ENCODE measurements at regions not wholly inside any gene's neighbourhood (a gene's known extent, or its start where the extent isn't known, plus 50 kb on each side); places are given as distances from the start of the nearest gene placed in this dataset.

DNA sequence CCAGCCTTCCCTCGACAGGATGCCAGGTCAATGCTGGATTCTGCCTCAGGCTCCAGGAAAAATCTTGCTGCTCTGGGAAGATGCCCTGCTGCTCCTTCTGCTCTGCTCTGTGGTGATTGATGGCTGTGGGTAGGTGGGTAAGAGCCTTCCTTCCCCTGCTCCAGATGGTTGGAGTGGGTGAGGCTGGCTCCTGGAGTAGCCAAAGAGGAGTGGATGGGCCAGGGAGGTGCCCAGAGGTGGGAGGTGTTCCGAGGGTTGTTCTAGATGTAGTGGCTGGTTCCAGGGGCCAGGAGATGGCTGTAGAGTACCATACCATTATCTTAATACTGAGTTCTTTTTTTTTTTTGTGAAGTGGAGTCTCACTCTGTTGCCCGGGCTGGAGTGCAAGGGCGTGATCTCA lies 99.6 kb upstream of the THY1 start:
- peaks cover 3% of the 10 kb centered on the region for H3K9me3 Mint-ChIP-seq (ENCODE audit: unreplicated experiment)

DNA sequence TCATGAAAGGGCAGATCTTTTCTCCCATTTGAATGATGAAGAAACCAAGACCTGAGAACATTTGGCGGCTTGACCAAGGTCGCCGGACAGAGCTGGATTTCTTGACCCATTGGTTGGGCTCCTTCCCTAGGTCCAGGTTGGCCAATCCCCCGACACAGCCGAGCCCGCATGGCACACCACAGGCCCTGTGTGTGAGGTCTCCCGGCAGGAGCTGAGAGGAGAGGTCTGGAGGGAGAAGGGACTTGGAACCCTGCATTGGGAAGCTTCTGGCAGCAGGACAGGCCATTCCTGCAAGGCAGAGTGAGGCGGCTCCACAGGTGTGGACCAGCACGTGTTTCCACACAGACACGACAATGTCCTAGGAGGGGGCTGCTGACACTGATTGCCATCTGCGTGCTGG lies 98.6 kb upstream of the THY1 start:
- H3K27ac ChIP-seq (ENCODE audit: low read depth, low read length), result no peak overlapping the region
- H3K4me3 Mint-ChIP-seq (ENCODE audit: unreplicated experiment), result no peak overlapping the region
- H3K4me2 ChIP-seq (ENCODE audit: low read length), result no peak overlapping the region
- no peak overlapping the region for H3K27ac Mint-ChIP-seq (ENCODE audit: unreplicated experiment)
- H3K36me3 ChIP-seq (ENCODE audit: insufficient read depth, low read length), result no peaks in the 10 kb centered on the region
- peaks cover 19% of the 10 kb centered on the region for H3K27me3 ChIP-seq (ENCODE audit: insufficient read depth, low read length)
- no peaks in the 10 kb centered on the region for H4K20me1 ChIP-seq (ENCODE audit: insufficient read depth, low read length)
- H3K36me3 Mint-ChIP-seq (ENCODE audit: low read depth, unreplicated experiment), result peaks cover 2% of the 10 kb centered on the region
- no peak for FAIRE-seq
- H3K9ac ChIP-seq (ENCODE audit: low read length), result no peak overlapping the region
- no peaks in the 10 kb centered on the region for H3K9me3 ChIP-seq (ENCODE audit: insufficient read depth, low read depth, low read length)
- peaks cover 3% of the 10 kb centered on the region for H3K9me3 Mint-ChIP-seq (ENCODE audit: unreplicated experiment)
- no peaks in the 10 kb centered on the region for H3K4me1 ChIP-seq (ENCODE audit: insufficient read depth, low read length)
- H3K79me2 ChIP-seq (ENCODE audit: insufficient read depth, low read length), result no peaks in the 10 kb centered on the region
- TF ChIP-seq, protein P1, sequence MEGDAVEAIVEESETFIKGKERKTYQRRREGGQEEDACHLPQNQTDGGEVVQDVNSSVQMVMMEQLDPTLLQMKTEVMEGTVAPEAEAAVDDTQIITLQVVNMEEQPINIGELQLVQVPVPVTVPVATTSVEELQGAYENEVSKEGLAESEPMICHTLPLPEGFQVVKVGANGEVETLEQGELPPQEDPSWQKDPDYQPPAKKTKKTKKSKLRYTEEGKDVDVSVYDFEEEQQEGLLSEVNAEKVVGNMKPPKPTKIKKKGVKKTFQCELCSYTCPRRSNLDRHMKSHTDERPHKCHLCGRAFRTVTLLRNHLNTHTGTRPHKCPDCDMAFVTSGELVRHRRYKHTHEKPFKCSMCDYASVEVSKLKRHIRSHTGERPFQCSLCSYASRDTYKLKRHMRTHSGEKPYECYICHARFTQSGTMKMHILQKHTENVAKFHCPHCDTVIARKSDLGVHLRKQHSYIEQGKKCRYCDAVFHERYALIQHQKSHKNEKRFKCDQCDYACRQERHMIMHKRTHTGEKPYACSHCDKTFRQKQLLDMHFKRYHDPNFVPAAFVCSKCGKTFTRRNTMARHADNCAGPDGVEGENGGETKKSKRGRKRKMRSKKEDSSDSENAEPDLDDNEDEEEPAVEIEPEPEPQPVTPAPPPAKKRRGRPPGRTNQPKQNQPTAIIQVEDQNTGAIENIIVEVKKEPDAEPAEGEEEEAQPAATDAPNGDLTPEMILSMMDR (IDR thresholded peaks at IDR 0.05; ENCODE audit: insufficient read depth, low read depth, low read length), result no peak
- TF ChIP-seq EZH2 (IDR thresholded peaks at IDR 0.05; ENCODE audit: insufficient read depth, low read length), result no peak
- peaks cover 5% of the 10 kb centered on the region for H3K4me1 Mint-ChIP-seq (ENCODE audit: low read depth, unreplicated experiment)
- no peak overlapping the region for H2AFZ ChIP-seq (ENCODE audit: low read depth, low read length)
- H3K27me3 Mint-ChIP-seq (ENCODE audit: low read depth, unreplicated experiment), result peaks cover 71% of the 10 kb centered on the region
- DNase-seq (ENCODE audit: low read depth), result no peak
- H3K4me3 ChIP-seq (ENCODE audit: insufficient read depth, low read depth, low read length), result no peak overlapping the region

More for the DNA sequence above, 99.6 kb upstream of the THY1 start:
- no peaks in the 10 kb centered on the region for H3K9me3 ChIP-seq (ENCODE audit: insufficient read depth, low read depth, low read length)
- no peak overlapping the region for H3K4me2 ChIP-seq (ENCODE audit: low read length)
- no peaks in the 10 kb centered on the region for H3K36me3 ChIP-seq (ENCODE audit: insufficient read depth, low read length)
- DNase-seq (ENCODE audit: low read depth) (no peak), FAIRE-seq (no peak)
- H3K9ac ChIP-seq (ENCODE audit: low read length), result no peak overlapping the region
- peaks cover 13% of the 10 kb centered on the region for H3K27me3 ChIP-seq (ENCODE audit: insufficient read depth, low read length)
- H4K20me1 ChIP-seq (ENCODE audit: insufficient read depth, low read length), result no peaks in the 10 kb centered on the region
- H3K4me1 Mint-ChIP-seq (ENCODE audit: low read depth, unreplicated experiment), result peaks cover 5% of the 10 kb centered on the region
- TF ChIP-seq, protein P1 (IDR thresholded peaks at IDR 0.05; ENCODE audit: insufficient read depth, low read depth, low read length), result no peak
- no peak for TF ChIP-seq EZH2 (IDR thresholded peaks at IDR 0.05; ENCODE audit: insufficient read depth, low read length)
- no peaks in the 10 kb centered on the region for H3K79me2 ChIP-seq (ENCODE audit: insufficient read depth, low read length)
- H3K27ac ChIP-seq (ENCODE audit: low read depth, low read length), result no peak overlapping the region
- no peak overlapping the region for H2AFZ ChIP-seq (ENCODE audit: low read depth, low read length)
- no peak overlapping the region for H3K27ac Mint-ChIP-seq (ENCODE audit: unreplicated experiment)
- H3K27me3 Mint-ChIP-seq (ENCODE audit: low read depth, unreplicated experiment), result peaks cover 65% of the 10 kb centered on the region
- H3K4me3 ChIP-seq (ENCODE audit: insufficient read depth, low read depth, low read length), result no peak overlapping the region
- no peak overlapping the region for H3K4me3 Mint-ChIP-seq (ENCODE audit: unreplicated experiment)
- no peaks in the 10 kb centered on the region for H3K36me3 Mint-ChIP-seq (ENCODE audit: low read depth, unreplicated experiment)
- H3K4me1 ChIP-seq (ENCODE audit: insufficient read depth, low read length), result no peaks in the 10 kb centered on the region

DNA sequence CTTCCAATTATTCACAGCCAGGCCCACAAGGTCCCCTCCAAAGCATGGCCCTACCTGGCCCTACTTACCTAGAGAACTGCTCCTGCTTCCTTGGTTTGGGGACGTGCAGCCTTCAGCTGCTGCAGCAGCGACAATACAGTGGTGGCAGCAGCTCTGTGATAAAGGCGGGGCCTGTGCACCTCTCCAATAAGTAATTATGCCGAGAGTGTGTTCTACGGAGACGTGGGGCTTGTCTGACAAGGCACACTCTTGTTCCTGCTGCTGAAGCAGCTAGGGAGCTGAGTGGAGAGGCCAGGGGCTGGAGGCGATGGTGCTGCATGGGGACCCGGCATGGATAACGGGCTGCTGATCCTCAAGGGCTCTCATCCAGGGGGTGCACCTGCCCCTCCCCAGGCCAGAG lies 98.0 kb upstream of the THY1 start:
- DNase-seq (ENCODE audit: low read depth), result no peak

More for the DNA sequence above, 98.0 kb upstream of the THY1 start:
- H3K4me1 Mint-ChIP-seq (ENCODE audit: low read depth, unreplicated experiment), result peaks cover 5% of the 10 kb centered on the region
- peaks cover 2% of the 10 kb centered on the region for H3K36me3 Mint-ChIP-seq (ENCODE audit: low read depth, unreplicated experiment)
- H3K79me2 ChIP-seq (ENCODE audit: insufficient read depth, low read length), result no peaks in the 10 kb centered on the region
- no peaks in the 10 kb centered on the region for H4K20me1 ChIP-seq (ENCODE audit: insufficient read depth, low read length)
- peak overlapping the region; percentile 5 for H3K4me3 Mint-ChIP-seq (ENCODE audit: unreplicated experiment)
- H3K4me3 ChIP-seq (ENCODE audit: insufficient read depth, low read depth, low read length), result no peak overlapping the region
- peaks cover 25% of the 10 kb centered on the region for H3K27me3 ChIP-seq (ENCODE audit: insufficient read depth, low read length)
- no peak overlapping the region for H2AFZ ChIP-seq (ENCODE audit: low read depth, low read length)
- FAIRE-seq, result no peak
- H3K9me3 ChIP-seq (ENCODE audit: insufficient read depth, low read depth, low read length), result no peaks in the 10 kb centered on the region
- H3K9ac ChIP-seq (ENCODE audit: low read length), result no peak overlapping the region
- H3K27ac ChIP-seq (ENCODE audit: low read depth, low read length), result no peak overlapping the region
- no peaks in the 10 kb centered on the region for H3K4me1 ChIP-seq (ENCODE audit: insufficient read depth, low read length)
- peaks cover 75% of the 10 kb centered on the region for H3K27me3 Mint-ChIP-seq (ENCODE audit: low read depth, unreplicated experiment)
- H3K36me3 ChIP-seq (ENCODE audit: insufficient read depth, low read length), result no peaks in the 10 kb centered on the region
- H3K9me3 Mint-ChIP-seq (ENCODE audit: unreplicated experiment), result peaks cover 3% of the 10 kb centered on the region
- no peak overlapping the region for H3K27ac Mint-ChIP-seq (ENCODE audit: unreplicated experiment)
- TF ChIP-seq EZH2 (IDR thresholded peaks at IDR 0.05; ENCODE audit: insufficient read depth, low read length), result no peak
- TF ChIP-seq, protein P1 (IDR thresholded peaks at IDR 0.05; ENCODE audit: insufficient read depth, low read depth, low read length), result no peak
- no peak overlapping the region for H3K4me2 ChIP-seq (ENCODE audit: low read length)
